Astrocyte (in vitro differentiated cells and primary cell): ENCODE measurements at regions not wholly inside any gene's neighbourhood (a gene's known extent, or its start where the extent isn't known, plus 50 kb on each side); places are given as distances from the start of the nearest gene placed in this dataset.
A peak's percentile ranks its signal among the peaks of the same experiment; 100 is the strongest.

ENCODE experiments used
- DNase-seq: peaks from one replicate; pipeline ENCODE4 v3.0.0-alpha.2; 2010; ENCODE audit warnings: low read depth
- FAIRE-seq: peaks from 2 replicates; lab custom pipeline; 2011; peaks lifted over from hg19 to GRCh38; lab: Jason Lieb, UNC
- H2AFZ ChIP-seq: 2 replicates; pipeline ENCODE4 v1.6.0; 2012; ENCODE audit warnings: low read depth, low read length, inconsistent platforms
- H3K27ac ChIP-seq: 2 replicates; pipeline ENCODE4 v1.5.1; 2011; ENCODE audit warnings: low read depth, low read length, inconsistent platforms
- H3K27me3 ChIP-seq: 2 replicates; pipeline ENCODE4 v1.6.0; 2011; ENCODE audit warnings: low read length, inconsistent platforms; ENCODE audit not compliant: insufficient read depth
- H3K36me3 ChIP-seq: 2 replicates; pipeline ENCODE4 v1.5.1; 2011; ENCODE audit warnings: low read length, inconsistent platforms; ENCODE audit not compliant: insufficient read depth
- H3K4me1 ChIP-seq: 2 replicates; pipeline ENCODE4 v1.5.1; 2011; ENCODE audit warnings: low read length, inconsistent platforms; ENCODE audit not compliant: insufficient read depth
- H3K4me2 ChIP-seq: 2 replicates; pipeline ENCODE4 v1.6.0; 2012; ENCODE audit warnings: low read length, inconsistent platforms
- H3K4me3 ChIP-seq: 2 replicates; pipeline ENCODE4 v1.5.1; 2011; ENCODE audit warnings: low read depth, mild to moderate bottlenecking, low read length, inconsistent platforms; ENCODE audit not compliant: insufficient read depth
- H3K79me2 ChIP-seq: 2 replicates; pipeline ENCODE4 v1.6.0; 2012; ENCODE audit warnings: mild to moderate bottlenecking, low read length, inconsistent platforms; ENCODE audit not compliant: insufficient read depth
- H3K9ac ChIP-seq: 2 replicates; pipeline ENCODE4 v1.6.0; 2012; ENCODE audit warnings: mild to moderate bottlenecking, low read length, inconsistent platforms
- H3K9me3 ChIP-seq: 2 replicates; pipeline ENCODE4 v1.5.1; 2012; ENCODE audit warnings: low read depth, mild to moderate bottlenecking, low read length, inconsistent platforms; ENCODE audit not compliant: insufficient read depth
- H4K20me1 ChIP-seq: 2 replicates; pipeline ENCODE4 v1.6.0; 2012; ENCODE audit warnings: low read length, inconsistent platforms; ENCODE audit not compliant: insufficient read depth
- H3K27ac Mint-ChIP-seq: one replicate; pipeline ENCODE4 v1.8.0; 2021; ENCODE audit warnings: mild to moderate bottlenecking, mixed read lengths; ENCODE audit not compliant: unreplicated experiment
- H3K27me3 Mint-ChIP-seq: one replicate; pipeline ENCODE4 v1.8.0; 2021; ENCODE audit warnings: low read depth, mixed read lengths; ENCODE audit not compliant: unreplicated experiment
- H3K36me3 Mint-ChIP-seq: one replicate; pipeline ENCODE4 v1.8.0; 2021; ENCODE audit warnings: low read depth, mixed read lengths; ENCODE audit not compliant: unreplicated experiment
- H3K4me1 Mint-ChIP-seq: one replicate; pipeline ENCODE4 v1.8.0; 2021; ENCODE audit warnings: low read depth, mixed read lengths; ENCODE audit not compliant: unreplicated experiment
- H3K4me3 Mint-ChIP-seq: one replicate; pipeline ENCODE4 v1.8.0; 2021; ENCODE audit warnings: mild to moderate bottlenecking, moderate library complexity, mixed read lengths; ENCODE audit not compliant: unreplicated experiment
- H3K9me3 Mint-ChIP-seq: one replicate; pipeline ENCODE4 v1.8.0; 2021; ENCODE audit warnings: mild to moderate bottlenecking, mixed read lengths; ENCODE audit not compliant: unreplicated experiment
- CTCF ChIP-seq: IDR thresholded peaks from 2 replicates; pipeline ENCODE4 v1.5.1; 2011; ENCODE audit warnings: low read depth, mild to moderate bottlenecking, inconsistent platforms, low read length, moderate library complexity; ENCODE audit not compliant: insufficient read depth
- EZH2 ChIP-seq: IDR thresholded peaks from 2 replicates; pipeline ENCODE4 v1.6.1; 2012; ENCODE audit warnings: mild to moderate bottlenecking, low read length, inconsistent platforms; ENCODE audit not compliant: insufficient read depth

DNA sequence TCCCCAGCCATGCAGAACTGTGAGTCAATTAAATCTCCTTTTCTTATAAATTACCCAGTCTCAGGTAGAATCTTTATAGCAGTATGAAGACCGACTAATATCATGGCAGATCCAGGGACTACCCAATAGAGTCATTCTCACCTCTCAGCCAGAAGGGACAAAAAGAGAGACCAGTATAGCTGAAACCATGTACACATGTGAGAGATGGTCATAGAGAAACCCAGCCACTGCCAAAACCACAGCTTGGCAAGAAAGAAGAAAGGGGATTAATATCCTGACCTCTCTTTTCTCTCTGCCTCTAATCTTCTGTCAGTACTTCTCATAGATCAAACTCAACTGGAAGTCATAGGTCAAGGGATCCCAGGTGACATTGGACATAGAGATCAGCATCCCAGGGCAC, 109.8 kb downstream of the CCDC34 start:
- TF ChIP-seq CTCF (no peak), EZH2 (no peak)
- Mint-ChIP-seq H3K27me3 (no peaks in the 10 kb centered on the region), H3K9me3 (peaks cover 6% of the 10 kb centered on the region), H3K27ac (peak overlapping the region; percentile 75), H3K4me1 (peaks cover 16% of the 10 kb centered on the region), H3K4me3 (no peak overlapping the region), H3K36me3 (no peaks in the 10 kb centered on the region)
- Histone ChIP-seq H3K27ac (no peak overlapping the region), H3K4me1 (peaks cover 11% of the 10 kb centered on the region), H3K79me2 (no peaks in the 10 kb centered on the region), H2AFZ (no peak overlapping the region), H3K27me3 (no peaks in the 10 kb centered on the region), H4K20me1 (no peaks in the 10 kb centered on the region), H3K4me2 (no peak overlapping the region), H3K4me3 (no peak overlapping the region), H3K9me3 (no peaks in the 10 kb centered on the region), H3K36me3 (no peaks in the 10 kb centered on the region), H3K9ac (no peak overlapping the region)
- FAIRE-seq (no peak), DNase-seq (peak; percentile 34)

GRCh38 chr11:27250867-27251665, 111.9 kb downstream of the CCDC34 start:
- Mint-ChIP-seq H3K27ac (no peak overlapping the region), H3K4me1 (peaks cover 16% of the 10 kb centered on the region), H3K27me3 (no peaks in the 10 kb centered on the region), H3K36me3 (no peaks in the 10 kb centered on the region), H3K4me3 (no peak overlapping the region), H3K9me3 (peaks cover 3% of the 10 kb centered on the region)
- FAIRE-seq = no peak
- Histone ChIP-seq H3K79me2 (no peaks in the 10 kb centered on the region), H3K9me3 (no peaks in the 10 kb centered on the region), H3K27me3 (no peaks in the 10 kb centered on the region), H3K27ac (no peak overlapping the region), H3K4me1 (peaks cover 8% of the 10 kb centered on the region), H3K36me3 (no peaks in the 10 kb centered on the region), H3K4me3 (no peak overlapping the region), H2AFZ (no peak overlapping the region), H3K9ac (no peak overlapping the region), H3K4me2 (no peak overlapping the region), H4K20me1 (no peaks in the 10 kb centered on the region)
- no peak for DNase-seq
- TF ChIP-seq EZH2 (no peak), CTCF (no peak)
